OCI-LY7 (cell line): ENCODE measurements at regions not wholly inside any gene's neighbourhood (a gene's known extent, or its start where the extent isn't known, plus 50 kb on each side); places are given as distances from the start of the nearest gene placed in this dataset.

Experiments
- EZH2phosphoT487 ChIP-seq: fragments of 200-600 bp; sonication (generic); IDR thresholded peaks from 2 replicates; pipeline ENCODE4 v1.6.1; 2018; ENCODE audit warnings: low read depth, borderline replicate concordance, mild to moderate bottlenecking, mixed run types, antibody characterized with exemption, low read length, moderate library complexity, mixed read lengths
- TF ChIP-seq, protein P1 (sequence below): fragments of 200-600 bp; sonication (generic); conservative IDR thresholded peaks from 2 replicates; pipeline ENCODE4 v1.5.1; 2014; ENCODE audit warnings: mild to moderate bottlenecking, antibody characterized with exemption, low read length, moderate library complexity, mixed read lengths

DNA sequence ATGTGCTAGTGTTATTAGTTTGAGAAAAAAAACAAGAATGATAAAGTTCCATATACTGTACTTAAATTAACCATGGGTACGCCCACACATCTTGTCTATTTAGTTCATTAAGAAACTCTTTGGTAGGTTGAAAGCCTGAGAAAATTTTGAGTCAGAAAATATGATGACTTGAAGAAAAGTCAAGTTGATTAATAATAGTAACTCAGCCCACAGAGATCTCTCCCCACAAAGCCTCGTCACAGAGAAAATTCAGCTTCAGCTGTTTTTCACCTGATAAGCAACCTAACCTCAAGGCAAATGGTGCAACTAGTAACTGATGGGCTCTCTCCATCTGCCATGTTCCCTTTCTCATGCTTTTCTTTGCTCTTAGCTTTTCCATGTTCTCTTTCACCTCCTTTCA lies 1021.6 kb downstream of the GATA3 start:
- TF ChIP-seq, protein P1, sequence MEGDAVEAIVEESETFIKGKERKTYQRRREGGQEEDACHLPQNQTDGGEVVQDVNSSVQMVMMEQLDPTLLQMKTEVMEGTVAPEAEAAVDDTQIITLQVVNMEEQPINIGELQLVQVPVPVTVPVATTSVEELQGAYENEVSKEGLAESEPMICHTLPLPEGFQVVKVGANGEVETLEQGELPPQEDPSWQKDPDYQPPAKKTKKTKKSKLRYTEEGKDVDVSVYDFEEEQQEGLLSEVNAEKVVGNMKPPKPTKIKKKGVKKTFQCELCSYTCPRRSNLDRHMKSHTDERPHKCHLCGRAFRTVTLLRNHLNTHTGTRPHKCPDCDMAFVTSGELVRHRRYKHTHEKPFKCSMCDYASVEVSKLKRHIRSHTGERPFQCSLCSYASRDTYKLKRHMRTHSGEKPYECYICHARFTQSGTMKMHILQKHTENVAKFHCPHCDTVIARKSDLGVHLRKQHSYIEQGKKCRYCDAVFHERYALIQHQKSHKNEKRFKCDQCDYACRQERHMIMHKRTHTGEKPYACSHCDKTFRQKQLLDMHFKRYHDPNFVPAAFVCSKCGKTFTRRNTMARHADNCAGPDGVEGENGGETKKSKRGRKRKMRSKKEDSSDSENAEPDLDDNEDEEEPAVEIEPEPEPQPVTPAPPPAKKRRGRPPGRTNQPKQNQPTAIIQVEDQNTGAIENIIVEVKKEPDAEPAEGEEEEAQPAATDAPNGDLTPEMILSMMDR, result no peak
- no peak for TF ChIP-seq EZH2phosphoT487
